Osteocyte (in vitro differentiated cells): ENCODE measurements at regions not wholly inside any gene's neighbourhood (a gene's known extent, or its start where the extent isn't known, plus 50 kb on each side); places are given as distances from the start of the nearest gene placed in this dataset.

ENCODE experiments used
- DNase-seq: peaks from one replicate; pipeline ENCODE4 v3.0.0; 2021; ENCODE audit warnings: mixed read lengths; ENCODE audit not compliant: unreplicated experiment; ENCODE audit errors: extremely low spot score
- H3K27ac Mint-ChIP-seq: one replicate; pipeline ENCODE4 v1.8.0; 2021; ENCODE audit warnings: mild to moderate bottlenecking, mixed read lengths; ENCODE audit not compliant: unreplicated experiment
- H3K27me3 Mint-ChIP-seq: one replicate; pipeline ENCODE4 v1.8.0; 2021; ENCODE audit warnings: mixed read lengths; ENCODE audit not compliant: unreplicated experiment
- H3K36me3 Mint-ChIP-seq: one replicate; pipeline ENCODE4 v1.8.0; 2021; ENCODE audit warnings: mixed read lengths; ENCODE audit not compliant: unreplicated experiment
- H3K4me1 Mint-ChIP-seq: one replicate; pipeline ENCODE4 v1.8.0; 2021; ENCODE audit warnings: mixed read lengths; ENCODE audit not compliant: unreplicated experiment
- H3K4me3 Mint-ChIP-seq: one replicate; pipeline ENCODE4 v1.8.0; 2021; ENCODE audit warnings: mild to moderate bottlenecking, moderate library complexity, mixed read lengths; ENCODE audit not compliant: unreplicated experiment
- H3K9me3 Mint-ChIP-seq: one replicate; pipeline ENCODE4 v1.8.0; 2021; ENCODE audit warnings: mixed read lengths; ENCODE audit not compliant: unreplicated experiment
- TF ChIP-seq, protein P1 (sequence below): fragments of 200-600 bp; sonication (generic); IDR thresholded peaks from 2 replicates; pipeline ENCODE4 v1.5.0; 2021; ENCODE audit warnings: antibody characterized with exemption, mild to moderate bottlenecking, moderate library complexity

DNA sequence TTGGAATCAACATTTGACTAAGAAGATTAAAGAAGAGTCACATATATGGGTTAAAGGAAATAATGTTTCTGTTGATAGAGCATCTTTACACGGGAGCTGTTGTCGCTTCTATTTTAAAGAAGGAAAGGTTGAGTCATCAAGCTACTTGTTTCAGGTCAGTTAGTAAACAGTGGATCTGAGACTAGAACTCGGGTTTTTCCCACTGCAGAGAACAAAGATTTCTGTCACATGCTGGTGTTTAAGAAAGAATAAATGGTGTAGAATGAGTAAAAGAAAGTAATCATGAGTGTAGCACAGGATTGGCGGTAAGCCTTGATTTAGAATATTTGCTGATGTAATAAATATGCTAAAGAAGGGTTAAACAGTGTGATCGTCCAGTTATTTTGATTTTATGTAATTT lies 455.5 kb downstream of the AEBP2 start:
- no peaks in the 10 kb centered on the region for H3K9me3 Mint-ChIP-seq
- H3K27ac Mint-ChIP-seq, result peak overlapping the region; percentile 76
- H3K4me3 Mint-ChIP-seq, result no peak overlapping the region
- peaks cover 68% of the 10 kb centered on the region for H3K4me1 Mint-ChIP-seq
- DNase-seq, result no peak
- H3K36me3 Mint-ChIP-seq, result peaks cover 2% of the 10 kb centered on the region
- TF ChIP-seq, protein P1, sequence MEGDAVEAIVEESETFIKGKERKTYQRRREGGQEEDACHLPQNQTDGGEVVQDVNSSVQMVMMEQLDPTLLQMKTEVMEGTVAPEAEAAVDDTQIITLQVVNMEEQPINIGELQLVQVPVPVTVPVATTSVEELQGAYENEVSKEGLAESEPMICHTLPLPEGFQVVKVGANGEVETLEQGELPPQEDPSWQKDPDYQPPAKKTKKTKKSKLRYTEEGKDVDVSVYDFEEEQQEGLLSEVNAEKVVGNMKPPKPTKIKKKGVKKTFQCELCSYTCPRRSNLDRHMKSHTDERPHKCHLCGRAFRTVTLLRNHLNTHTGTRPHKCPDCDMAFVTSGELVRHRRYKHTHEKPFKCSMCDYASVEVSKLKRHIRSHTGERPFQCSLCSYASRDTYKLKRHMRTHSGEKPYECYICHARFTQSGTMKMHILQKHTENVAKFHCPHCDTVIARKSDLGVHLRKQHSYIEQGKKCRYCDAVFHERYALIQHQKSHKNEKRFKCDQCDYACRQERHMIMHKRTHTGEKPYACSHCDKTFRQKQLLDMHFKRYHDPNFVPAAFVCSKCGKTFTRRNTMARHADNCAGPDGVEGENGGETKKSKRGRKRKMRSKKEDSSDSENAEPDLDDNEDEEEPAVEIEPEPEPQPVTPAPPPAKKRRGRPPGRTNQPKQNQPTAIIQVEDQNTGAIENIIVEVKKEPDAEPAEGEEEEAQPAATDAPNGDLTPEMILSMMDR, result no peak
- H3K27me3 Mint-ChIP-seq, result no peaks in the 10 kb centered on the region

DNA sequence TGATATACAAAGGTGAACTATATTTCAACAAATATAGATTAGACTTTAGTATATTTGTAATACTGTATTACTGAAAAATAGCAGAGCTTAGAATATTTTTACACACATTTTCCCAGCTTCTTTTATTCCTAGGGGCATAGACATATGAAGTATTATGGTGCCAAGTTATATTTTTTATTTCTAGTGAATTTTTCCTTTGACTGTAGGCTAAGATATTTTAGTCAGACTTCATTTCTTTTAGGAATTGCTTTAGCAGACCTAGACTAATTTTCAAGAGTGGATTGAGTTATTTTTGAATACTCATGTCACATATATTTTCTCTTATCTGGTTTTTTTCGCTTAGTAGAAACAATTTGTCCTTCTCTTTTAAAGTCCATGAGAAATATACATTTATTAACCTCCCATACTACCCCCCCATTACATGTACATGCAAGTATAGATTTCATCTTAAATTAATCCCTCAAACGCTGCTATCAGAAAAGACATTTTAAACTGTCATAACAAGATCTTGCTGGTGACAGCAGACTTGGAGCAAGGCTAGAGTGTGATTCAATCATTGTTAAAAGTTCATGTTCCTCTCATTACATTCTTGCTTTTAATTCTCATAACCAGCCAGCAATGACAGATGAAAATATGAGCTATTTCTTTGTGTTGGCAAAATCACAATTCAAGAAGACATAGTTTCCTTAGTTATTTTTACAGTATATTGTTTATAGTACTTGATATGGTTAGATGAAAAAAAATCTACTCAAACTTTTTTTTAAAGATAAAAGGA lies 456.1 kb downstream of the AEBP2 start:
- peaks cover 2% of the 10 kb centered on the region for H3K36me3 Mint-ChIP-seq
- TF ChIP-seq, protein P1, result no peak
- H3K9me3 Mint-ChIP-seq, result no peaks in the 10 kb centered on the region
- no peak for DNase-seq
- no peaks in the 10 kb centered on the region for H3K27me3 Mint-ChIP-seq
- peak overlapping the region; percentile 76 for H3K27ac Mint-ChIP-seq
- H3K4me3 Mint-ChIP-seq, result no peak overlapping the region
- H3K4me1 Mint-ChIP-seq, result peaks cover 62% of the 10 kb centered on the region

DNA sequence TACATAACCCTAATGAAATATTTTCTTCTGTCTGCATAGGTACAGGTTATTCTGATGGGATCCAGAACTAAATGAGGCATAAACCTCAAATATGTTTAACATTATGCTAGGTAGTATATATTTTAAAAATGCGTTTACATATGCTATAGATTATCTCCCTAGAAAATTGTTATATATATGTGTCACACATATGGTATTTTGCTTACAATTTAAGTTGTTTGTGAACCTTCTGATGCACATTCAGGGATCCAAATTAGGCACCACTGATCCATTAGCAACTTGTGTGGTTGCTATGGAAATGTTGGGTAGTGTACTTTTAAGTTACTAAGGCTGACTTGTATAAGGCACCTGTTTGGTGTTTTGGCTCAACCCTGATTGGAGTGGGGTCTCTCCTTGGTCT lies 456.7 kb downstream of the AEBP2 start:
- TF ChIP-seq, protein P1, result no peak
- Mint-ChIP-seq H3K4me1 (peaks cover 57% of the 10 kb centered on the region), H3K9me3 (no peaks in the 10 kb centered on the region), H3K27ac (peak overlapping the region; percentile 76), H3K4me3 (no peak overlapping the region), H3K36me3 (peaks cover 2% of the 10 kb centered on the region), H3K27me3 (no peaks in the 10 kb centered on the region)
- no peak for DNase-seq

DNA sequence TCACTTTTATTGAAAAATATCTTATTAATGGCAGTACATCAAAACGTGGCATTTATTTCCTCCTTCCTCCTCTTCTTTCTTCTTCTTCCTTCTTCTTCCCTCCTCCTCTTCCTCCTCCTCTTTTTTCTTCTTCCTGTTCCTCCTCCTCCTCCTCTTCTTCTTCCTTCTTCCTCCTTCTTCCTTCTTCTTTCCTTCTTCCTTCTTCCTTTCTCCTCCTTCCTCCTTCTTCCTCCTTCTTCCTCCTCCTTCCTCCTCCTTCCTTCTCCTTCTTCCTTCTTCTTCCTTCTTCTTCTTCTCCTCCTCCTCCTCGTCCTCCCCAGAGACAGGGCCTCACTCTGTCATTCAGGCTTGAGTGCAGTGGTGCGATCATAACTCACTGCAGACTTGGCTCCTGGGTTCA lies 457.2 kb downstream of the AEBP2 start:
- DNase-seq, result no peak
- no peaks in the 10 kb centered on the region for H3K27me3 Mint-ChIP-seq
- H3K9me3 Mint-ChIP-seq, result no peaks in the 10 kb centered on the region
- TF ChIP-seq, protein P1, result no peak
- peaks cover 54% of the 10 kb centered on the region for H3K4me1 Mint-ChIP-seq
- no peak overlapping the region for H3K4me3 Mint-ChIP-seq
- peak overlapping the region; percentile 76 for H3K27ac Mint-ChIP-seq
- H3K36me3 Mint-ChIP-seq, result peaks cover 2% of the 10 kb centered on the region

DNA sequence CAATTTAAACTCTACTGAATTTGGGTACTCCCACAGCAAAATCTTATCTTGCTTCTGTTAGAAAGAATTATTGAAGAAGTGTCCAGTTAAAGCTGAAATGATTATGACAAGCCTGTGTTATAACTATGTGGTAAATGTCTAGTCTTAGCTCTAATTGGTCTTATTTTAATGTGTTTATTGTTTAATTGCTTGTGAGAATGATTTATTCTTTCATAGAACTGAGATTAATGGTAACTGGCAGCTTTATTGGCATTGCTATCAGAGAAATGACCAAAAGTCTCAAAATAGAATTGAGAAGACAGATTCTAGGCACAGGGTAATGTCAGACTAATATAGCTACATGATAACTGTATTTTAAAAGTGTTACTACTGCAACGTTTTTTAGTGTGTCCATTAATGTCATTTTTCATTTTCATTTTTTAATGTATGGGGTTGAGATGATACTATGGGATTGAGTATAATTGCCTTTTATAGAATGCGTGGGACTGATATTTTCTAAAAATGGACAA lies 458.7 kb downstream of the AEBP2 start:
- Mint-ChIP-seq H3K4me3 (no peak overlapping the region), H3K27me3 (no peaks in the 10 kb centered on the region), H3K4me1 (peaks cover 43% of the 10 kb centered on the region), H3K36me3 (peaks cover 2% of the 10 kb centered on the region), H3K9me3 (no peaks in the 10 kb centered on the region), H3K27ac (no peak overlapping the region)
- no peak for DNase-seq
- TF ChIP-seq, protein P1, result no peak
